GM19351 (cell line): ENCODE measurements at regions not wholly inside any gene's neighbourhood (a gene's known extent, or its start where the extent isn't known, plus 50 kb on each side); places are given as distances from the start of the nearest gene placed in this dataset.

Experiments
- ATAC-seq: cut with Tn5 transposase; IDR thresholded peaks from one replicate; pipeline ENCODE4 v1.9.1; 2021; ENCODE audit warnings: mild to moderate bottlenecking, moderate library complexity; ENCODE audit not compliant: unreplicated experiment

DNA sequence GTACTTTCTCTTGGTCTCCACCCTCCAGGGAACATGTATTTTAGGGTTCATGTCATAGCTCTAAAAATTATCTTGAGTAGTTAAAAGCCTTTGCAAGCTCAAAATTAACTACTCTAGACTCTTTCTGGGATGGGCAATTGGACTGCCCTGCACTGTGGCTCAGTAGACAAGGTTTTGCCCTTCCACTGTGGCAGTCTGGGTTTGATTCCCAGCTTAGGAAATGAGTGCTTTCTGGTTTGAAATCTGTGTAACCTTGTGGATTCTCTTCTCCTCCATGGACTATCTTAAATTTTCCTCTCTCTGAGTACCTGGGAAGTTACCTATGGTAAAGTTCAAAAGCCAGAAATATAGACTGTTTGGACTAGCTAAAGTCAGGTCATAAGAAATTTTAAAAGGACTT is 94.6 kb upstream of the UST start:
- no peak for ATAC-seq

DNA sequence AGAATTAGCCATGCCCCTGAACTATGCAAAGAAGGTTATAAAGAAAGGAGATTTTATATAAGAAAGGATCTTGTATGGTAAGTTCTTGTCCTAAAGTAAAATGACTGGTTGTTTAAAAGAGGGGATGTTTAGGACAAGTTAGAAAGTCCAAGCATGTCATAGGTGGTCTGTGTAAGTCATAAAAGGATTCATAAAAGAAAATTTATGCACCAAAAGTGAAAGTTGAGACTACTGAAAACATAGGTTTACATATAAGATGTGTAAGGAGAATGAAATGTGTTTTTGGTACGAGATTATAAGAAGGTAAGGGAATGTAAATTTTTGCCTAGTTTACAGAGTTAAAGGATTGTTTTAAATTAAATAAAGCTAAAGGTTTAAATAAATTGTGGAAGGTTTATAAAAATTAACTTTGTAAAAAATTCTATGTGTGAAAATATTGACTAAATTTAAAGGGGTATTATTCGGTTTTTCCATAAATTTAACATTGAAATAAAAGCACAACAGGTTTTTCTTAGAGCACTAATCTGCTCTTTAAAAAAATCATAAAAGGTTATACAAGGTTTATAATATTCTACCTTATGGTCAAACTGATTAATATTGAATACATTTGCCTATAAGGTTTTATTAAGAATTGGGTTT is 93.6 kb upstream of the UST start:
- no peak for ATAC-seq

- ATAC-seq, result no peak
Measured at GRCh38 chr6:148657048-148657447, 89.8 kb upstream of the UST start.

GRCh38 chr6:148658681-148659430 is 88.0 kb upstream of the UST start:
- ATAC-seq, result no peak

DNA sequence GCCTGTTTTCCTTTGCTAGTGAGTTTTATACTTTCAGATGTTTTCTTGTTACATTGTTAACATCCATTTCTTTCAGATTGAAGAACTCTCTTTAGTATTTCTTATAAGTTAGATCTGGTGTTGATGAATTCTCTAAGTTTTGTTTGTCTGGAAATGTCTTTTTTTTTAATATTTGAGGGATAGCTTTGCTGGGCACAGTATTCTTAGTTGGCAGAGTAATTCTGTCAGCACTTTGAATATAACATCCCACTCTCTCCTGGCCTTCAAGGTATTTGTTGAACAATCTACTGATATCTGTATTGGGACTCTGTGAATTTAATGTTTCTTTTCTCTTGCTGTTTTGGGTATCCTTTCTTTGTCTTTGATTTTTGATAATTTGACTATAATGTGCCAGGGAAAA is 79.4 kb upstream of the UST start:
- no peak for ATAC-seq

DNA sequence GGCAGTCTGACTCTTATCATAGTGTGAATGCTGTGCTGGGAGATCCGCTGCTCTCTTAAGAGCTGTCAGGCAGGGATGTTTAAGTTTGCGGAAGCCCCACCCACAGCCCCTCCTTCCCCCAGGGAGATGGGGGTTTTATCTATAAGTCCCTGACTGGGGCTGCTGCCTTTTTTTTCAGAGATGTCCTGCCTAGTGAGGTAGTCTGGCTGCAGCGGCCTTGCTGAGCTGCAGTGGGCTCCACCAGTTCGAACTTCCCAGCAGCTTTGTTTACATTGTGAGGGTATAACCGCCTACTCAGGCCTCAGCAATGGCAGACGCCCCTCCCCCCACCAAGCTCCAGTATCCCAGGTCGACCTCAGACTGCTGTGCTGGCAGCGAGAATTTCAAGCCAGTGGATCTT is 75.7 kb upstream of the UST start:
- ATAC-seq, result no peak

GRCh38 chr6:148671952-148672351 is 74.9 kb upstream of the UST start:
- ATAC-seq, result no peak

DNA sequence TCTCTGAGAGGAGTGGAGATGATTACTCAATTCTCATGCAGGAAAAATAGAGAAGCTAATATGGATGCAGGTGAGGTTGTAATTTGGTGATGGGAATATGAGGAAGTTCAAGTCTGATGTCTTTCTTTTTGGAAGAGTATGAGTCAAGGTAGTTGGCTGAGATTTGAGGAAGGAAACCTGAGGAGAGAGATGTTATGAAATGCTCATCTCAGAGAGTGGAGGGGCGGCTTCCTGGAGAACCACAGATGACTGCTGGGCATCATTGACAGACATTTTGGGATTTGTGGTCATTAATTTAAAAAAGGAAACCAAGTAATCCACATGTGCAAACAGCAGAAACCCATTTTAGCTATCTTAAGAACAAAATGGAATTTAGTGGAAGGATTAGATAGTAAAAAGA is 72.5 kb upstream of the UST start:
- ATAC-seq, result no peak

DNA sequence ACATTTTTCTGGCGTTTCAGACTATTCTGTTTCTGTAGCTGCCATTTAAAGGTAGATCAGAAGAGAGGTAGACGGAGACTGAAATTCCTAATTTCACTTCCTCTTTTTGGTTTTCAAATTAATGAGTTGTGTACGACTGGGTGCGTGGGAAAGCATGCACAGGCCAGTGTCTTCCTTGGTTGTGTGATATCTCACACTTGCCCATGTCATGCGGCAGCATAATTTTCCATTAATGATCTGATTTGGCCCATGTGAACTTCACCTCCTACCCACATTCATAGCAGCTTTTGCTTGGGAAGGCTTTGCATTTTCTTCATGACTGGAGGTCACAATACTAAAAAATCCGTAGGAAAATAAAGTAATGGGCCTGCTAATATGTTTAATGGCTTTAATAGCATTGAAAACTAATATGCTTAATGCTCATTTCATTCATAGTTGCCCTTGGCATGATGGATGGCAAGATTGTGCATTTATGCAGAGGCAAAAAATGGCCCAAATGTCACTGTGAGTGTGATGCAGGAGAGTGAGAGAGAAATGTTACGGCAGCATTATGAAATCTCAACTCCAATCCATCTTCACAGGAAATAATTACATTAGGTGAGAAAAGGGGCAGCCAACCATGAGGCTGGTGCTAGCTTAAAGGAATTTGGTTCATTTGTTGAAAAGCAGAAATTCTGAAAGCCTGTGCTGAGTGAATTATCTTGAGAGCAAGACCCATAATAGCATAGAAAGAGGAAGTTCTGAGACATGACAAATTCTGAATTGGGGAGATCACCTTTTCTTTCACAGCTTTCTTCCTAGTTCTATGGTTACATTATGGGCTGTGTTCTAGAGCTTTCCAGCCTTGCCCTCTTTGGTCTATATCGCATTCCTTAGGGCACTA is 69.0 kb upstream of the UST start:
- ATAC-seq, result peak; percentile 79

GRCh38 chr6:148678682-148679081 is 68.1 kb upstream of the UST start:
- no peak for ATAC-seq

GRCh38 chr6:148681666-148682065 is 65.2 kb upstream of the UST start:
- ATAC-seq, result no peak

DNA sequence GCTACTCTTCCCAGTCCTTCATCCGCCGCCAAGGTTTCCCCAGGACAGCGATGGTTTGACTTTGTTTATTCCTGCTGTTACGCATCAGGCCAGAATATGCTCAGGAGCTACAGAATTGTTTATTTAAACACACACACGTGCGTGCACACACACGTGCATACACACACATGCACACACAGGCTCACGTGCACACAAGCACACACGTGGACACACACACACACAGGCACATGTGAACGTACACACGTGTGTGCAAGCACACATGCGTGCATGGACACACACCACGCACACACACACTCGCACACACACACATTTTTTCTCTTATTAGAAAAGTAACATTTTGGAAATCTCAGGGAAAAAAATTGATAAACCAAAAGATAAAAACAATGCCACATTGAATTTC is 64.6 kb upstream of the UST start:
- no peak for ATAC-seq

DNA sequence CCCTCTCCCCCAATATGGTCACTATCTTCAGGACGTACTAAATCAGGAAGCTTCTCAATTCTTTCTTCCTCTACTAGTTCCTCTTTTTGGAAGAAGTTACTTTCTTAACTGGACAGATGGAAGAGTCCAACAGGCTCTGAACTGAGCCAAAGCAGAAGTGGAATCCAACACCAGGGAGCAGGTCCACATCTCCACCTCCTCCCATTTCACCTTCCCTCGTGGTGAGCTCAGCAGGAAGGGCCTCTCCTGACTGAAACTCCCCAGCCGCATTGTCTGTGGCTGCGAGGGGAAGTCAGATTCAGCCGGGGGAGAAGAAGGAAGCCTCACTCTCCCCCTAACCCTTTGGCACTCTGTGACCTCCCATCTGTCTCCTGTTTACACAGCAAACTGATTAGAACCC is 63.8 kb upstream of the UST start:
- no peak for ATAC-seq

DNA sequence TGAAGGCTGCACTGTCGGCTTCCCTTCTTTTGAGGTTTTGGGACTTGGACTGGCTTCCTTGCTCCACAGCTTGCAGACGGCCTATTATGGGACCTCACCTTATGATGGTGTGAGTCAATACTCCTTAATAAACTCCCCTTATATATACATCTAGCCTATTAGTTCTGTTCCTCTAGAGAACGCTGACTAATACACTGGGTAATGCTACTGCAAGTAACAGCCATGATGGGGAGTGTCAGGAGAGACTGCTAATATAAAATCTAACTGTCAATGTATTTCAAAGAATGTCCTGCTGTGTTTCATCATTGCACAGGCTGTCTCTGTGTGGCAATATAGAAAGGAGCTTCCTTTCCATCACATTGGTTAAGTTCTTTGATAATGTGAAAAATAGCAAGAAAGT is 57.7 kb upstream of the UST start:
- ATAC-seq, result no peak

DNA sequence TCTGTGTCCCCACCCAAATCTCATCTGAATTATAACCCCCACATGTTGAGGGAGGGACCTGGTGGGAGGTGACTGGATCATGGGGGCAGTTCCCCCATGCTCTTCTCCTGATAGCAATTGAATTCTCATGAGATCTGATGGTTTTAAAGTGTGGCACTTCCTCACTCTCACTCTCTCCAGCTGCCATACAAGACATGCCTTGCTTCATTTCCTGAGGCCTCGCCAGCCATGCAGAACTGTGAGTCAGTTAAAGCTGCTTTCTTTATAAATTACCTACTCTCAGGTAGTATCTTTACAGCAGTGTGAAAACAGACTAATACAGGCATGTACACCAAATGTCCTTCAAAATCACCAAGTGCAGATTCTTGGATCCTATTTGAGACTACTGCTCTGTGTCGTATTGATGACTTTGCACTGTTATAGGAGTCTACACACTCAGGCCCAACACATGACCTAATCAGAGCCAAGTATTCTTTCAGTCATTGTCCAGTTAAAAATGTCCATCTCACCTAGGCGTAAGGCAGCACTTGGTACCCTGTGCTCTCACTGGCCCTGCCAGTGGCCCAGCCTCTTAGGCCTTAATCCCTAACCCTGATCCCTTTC is 52.8 kb upstream of the UST start:
- peak; percentile 86 for ATAC-seq
